ENCODE measurements at regions not wholly inside any gene's neighbourhood (a gene's known extent, or its start where the extent isn't known, plus 50 kb on each side); places are given as distances from the start of the nearest gene placed in this dataset.
A peak's percentile ranks its signal among the peaks of the same experiment; 100 is the strongest.

GRCh38 chr1:232192781-232193450, 437.0 kb downstream of the SIPA1L2 start:
- no peak for DNase-seq (ENCODE audit: low spot score)

GRCh38 chr1:232191560-232191959, 438.4 kb downstream of the SIPA1L2 start:
- DNase-seq (ENCODE audit: low spot score): no peak

- no peak for DNase-seq (ENCODE audit: low spot score)
These were observed 441.6 kb downstream of the SIPA1L2 start for GRCh38 chr1:232188318-232188717.

- DNase-seq (ENCODE audit: low spot score): no peak
These were observed 443.0 kb downstream of the SIPA1L2 start for GRCh38 chr1:232186931-232187330.

GRCh38 chr1:232184561-232185530, 445.1 kb downstream of the SIPA1L2 start:
- peak; percentile 13 for DNase-seq (ENCODE audit: low spot score)

GRCh38 chr1:232183802-232184201, 446.1 kb downstream of the SIPA1L2 start:
- DNase-seq (ENCODE audit: low spot score): no peak

- no peak for DNase-seq (ENCODE audit: low spot score)
These were observed 446.6 kb downstream of the SIPA1L2 start for GRCh38 chr1:232183266-232183800.

- no peak for DNase-seq (ENCODE audit: low spot score)
These were observed 447.7 kb downstream of the SIPA1L2 start for GRCh38 chr1:232182236-232182635.

GRCh38 chr1:232180779-232181136, 449.2 kb downstream of the SIPA1L2 start:
- no peak for DNase-seq (ENCODE audit: low spot score)

GRCh38 chr1:232179896-232180778, 449.8 kb downstream of the SIPA1L2 start:
- DNase-seq (ENCODE audit: low spot score): no peak

- no peak for DNase-seq (ENCODE audit: low spot score)
These were observed 451.7 kb downstream of the SIPA1L2 start for GRCh38 chr1:232178191-232178590.

- no peak for DNase-seq (ENCODE audit: low spot score)
These were observed 452.5 kb downstream of the SIPA1L2 start for GRCh38 chr1:232177438-232177837.

- no peak for DNase-seq (ENCODE audit: low spot score)
These were observed 453.7 kb downstream of the SIPA1L2 start for GRCh38 chr1:232176222-232176621.

GRCh38 chr1:232174306-232174705, 455.6 kb downstream of the SIPA1L2 start:
- DNase-seq (ENCODE audit: low spot score): peak; percentile 3

GRCh38 chr1:232172563-232172962, 457.4 kb downstream of the SIPA1L2 start:
- peak; percentile 15 for DNase-seq (ENCODE audit: low spot score)

- DNase-seq (ENCODE audit: low spot score): no peak
These were observed 459.0 kb downstream of the SIPA1L2 start for GRCh38 chr1:232170909-232171308.

- DNase-seq (ENCODE audit: low spot score): no peak
These were observed 460.5 kb downstream of the SIPA1L2 start for GRCh38 chr1:232169436-232169835.

GRCh38 chr1:232168508-232168907, 461.4 kb downstream of the SIPA1L2 start:
- DNase-seq (ENCODE audit: low spot score): no peak

- no peak for DNase-seq (ENCODE audit: low spot score)
These were observed 463.0 kb downstream of the SIPA1L2 start for GRCh38 chr1:232166942-232167341.

GRCh38 chr1:232164078-232164963, 465.6 kb downstream of the SIPA1L2 start:
- DNase-seq (ENCODE audit: low spot score): no peak

- DNase-seq (ENCODE audit: low spot score): no peak
These were observed 466.4 kb downstream of the SIPA1L2 start for GRCh38 chr1:232163533-232163932.

Measured in putamen (tissue), 1 donor.